PC-3 (cell line): ENCODE measurements at regions not wholly inside any gene's neighbourhood (a gene's known extent, or its start where the extent isn't known, plus 50 kb on each side); places are given as distances from the start of the nearest gene placed in this dataset.

Source experiments
- EZH2 ChIP-seq: fragments of 300-600 bp; sonication (generic); IDR thresholded peaks from one replicate; pipeline ENCODE4 v1.6.1; 2017; ENCODE audit warnings: antibody characterized with exemption, mild to moderate bottlenecking, low read length; ENCODE audit not compliant: unreplicated experiment
- TF ChIP-seq, protein P1 (sequence below): fragments of 300-600 bp; sonication (generic); conservative IDR thresholded peaks from 2 replicates; pipeline ENCODE4 v1.5.1; 2017; ENCODE audit warnings: antibody characterized with exemption, low read depth, mild to moderate bottlenecking, low read length

DNA sequence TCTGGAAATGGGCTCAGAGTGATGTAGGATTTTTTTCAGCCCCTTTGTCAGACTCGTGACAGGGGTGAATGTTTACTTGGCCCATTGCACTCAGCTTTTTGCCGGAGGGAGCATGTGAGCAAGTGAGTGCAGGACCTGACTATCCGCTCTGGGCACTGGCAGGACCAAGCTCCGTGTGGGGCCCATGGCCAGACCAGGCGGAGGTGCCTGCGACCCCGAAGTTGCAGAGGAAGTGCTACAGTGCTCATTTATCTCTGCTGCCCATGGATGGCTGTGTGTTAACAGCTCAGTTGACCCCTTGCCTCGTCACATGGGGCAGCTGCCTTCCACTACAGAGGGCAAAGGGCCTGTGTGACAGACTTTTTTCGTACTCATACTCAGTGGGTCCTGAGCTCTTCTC is 744.3 kb downstream of the IRX1 start:
- TF ChIP-seq EZH2, result no peak
- TF ChIP-seq, protein P1, sequence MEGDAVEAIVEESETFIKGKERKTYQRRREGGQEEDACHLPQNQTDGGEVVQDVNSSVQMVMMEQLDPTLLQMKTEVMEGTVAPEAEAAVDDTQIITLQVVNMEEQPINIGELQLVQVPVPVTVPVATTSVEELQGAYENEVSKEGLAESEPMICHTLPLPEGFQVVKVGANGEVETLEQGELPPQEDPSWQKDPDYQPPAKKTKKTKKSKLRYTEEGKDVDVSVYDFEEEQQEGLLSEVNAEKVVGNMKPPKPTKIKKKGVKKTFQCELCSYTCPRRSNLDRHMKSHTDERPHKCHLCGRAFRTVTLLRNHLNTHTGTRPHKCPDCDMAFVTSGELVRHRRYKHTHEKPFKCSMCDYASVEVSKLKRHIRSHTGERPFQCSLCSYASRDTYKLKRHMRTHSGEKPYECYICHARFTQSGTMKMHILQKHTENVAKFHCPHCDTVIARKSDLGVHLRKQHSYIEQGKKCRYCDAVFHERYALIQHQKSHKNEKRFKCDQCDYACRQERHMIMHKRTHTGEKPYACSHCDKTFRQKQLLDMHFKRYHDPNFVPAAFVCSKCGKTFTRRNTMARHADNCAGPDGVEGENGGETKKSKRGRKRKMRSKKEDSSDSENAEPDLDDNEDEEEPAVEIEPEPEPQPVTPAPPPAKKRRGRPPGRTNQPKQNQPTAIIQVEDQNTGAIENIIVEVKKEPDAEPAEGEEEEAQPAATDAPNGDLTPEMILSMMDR, result no peak
